ENCODE measurements at regions not wholly inside any gene's neighbourhood (a gene's known extent, or its start where the extent isn't known, plus 50 kb on each side); places are given as distances from the start of the nearest gene placed in this dataset.

- no peak overlapping the region for H3K4me3 Mint-ChIP-seq
- H3K36me3 Mint-ChIP-seq (ENCODE audit: insufficient read depth in 2 of 2) = peaks cover 0 to 2% of the 10 kb centered on the region in 2 donors
- DNase-seq (no peak), ATAC-seq (replicated peaks in 1 of 2) (no peak)
- no peak overlapping the region for H3K27ac Mint-ChIP-seq
- peaks cover 5 to 14% of the 10 kb centered on the region in 2 donors for H3K9me3 Mint-ChIP-seq
- no peaks in the 10 kb centered on the region for H3K27me3 Mint-ChIP-seq (ENCODE audit: low read depth)
- H3K4me1 Mint-ChIP-seq (ENCODE audit: low read depth) = no peaks in the 10 kb centered on the region
These were observed 218.7 kb upstream of the RBFOX1 start for GRCh38 chr16:7113949-7114348.

- DNase-seq (no peak), ATAC-seq (replicated peaks in 1 of 2) (no peak)
- Mint-ChIP-seq H3K4me3 (no peak overlapping the region), H3K9me3 (peaks cover 8 to 12% of the 10 kb centered on the region in 2 donors), H3K36me3 (ENCODE audit: insufficient read depth in 2 of 2) (no peaks in the 10 kb centered on the region), H3K4me1 (ENCODE audit: low read depth) (no peaks in the 10 kb centered on the region), H3K27ac (no peak overlapping the region), H3K27me3 (ENCODE audit: low read depth) (no peaks in the 10 kb centered on the region)
These were observed 219.2 kb upstream of the RBFOX1 start for GRCh38 chr16:7113395-7113794.

GRCh38 chr16:7111265-7111664 is 221.4 kb upstream of the RBFOX1 start:
- Mint-ChIP-seq H3K27me3 (ENCODE audit: low read depth) (no peaks in the 10 kb centered on the region), H3K27ac (no peak overlapping the region), H3K4me1 (ENCODE audit: low read depth) (no peaks in the 10 kb centered on the region), H3K9me3 (peaks cover 6 to 8% of the 10 kb centered on the region in 2 donors), H3K36me3 (ENCODE audit: insufficient read depth in 2 of 2) (no peaks in the 10 kb centered on the region), H3K4me3 (no peak overlapping the region)
- ATAC-seq (replicated peaks in 1 of 2) = no peak
- no peak for DNase-seq

- ATAC-seq (replicated peaks in 1 of 2) (no peak), DNase-seq (no peak)
- peaks cover 4 to 6% of the 10 kb centered on the region in 2 donors for H3K9me3 Mint-ChIP-seq
- H3K27ac Mint-ChIP-seq = no peak overlapping the region
- no peaks in the 10 kb centered on the region for H3K36me3 Mint-ChIP-seq (ENCODE audit: insufficient read depth in 2 of 2)
- H3K4me3 Mint-ChIP-seq = no peak overlapping the region
- no peaks in the 10 kb centered on the region for H3K4me1 Mint-ChIP-seq (ENCODE audit: low read depth)
- H3K27me3 Mint-ChIP-seq (ENCODE audit: low read depth) = no peaks in the 10 kb centered on the region
These were observed 225.2 kb upstream of the RBFOX1 start for GRCh38 chr16:7107436-7107835.

GRCh38 chr16:7103056-7103455 is 229.6 kb upstream of the RBFOX1 start:
- Mint-ChIP-seq H3K4me3 (no peak overlapping the region), H3K27ac (no peak overlapping the region), H3K4me1 (ENCODE audit: low read depth) (no peaks in the 10 kb centered on the region), H3K27me3 (ENCODE audit: low read depth) (no peaks in the 10 kb centered on the region), H3K9me3 (peaks cover 5 to 10% of the 10 kb centered on the region in 2 donors), H3K36me3 (ENCODE audit: insufficient read depth in 2 of 2) (no peaks in the 10 kb centered on the region)
- DNase-seq (no peak), ATAC-seq (replicated peaks in 1 of 2) (no peak)

- Mint-ChIP-seq H3K27ac (no peak overlapping the region), H3K4me3 (no peak overlapping the region), H3K36me3 (ENCODE audit: insufficient read depth in 2 of 2) (no peaks in the 10 kb centered on the region), H3K9me3 (peaks cover 13 to 16% of the 10 kb centered on the region in 2 donors), H3K27me3 (ENCODE audit: low read depth) (no peaks in the 10 kb centered on the region), H3K4me1 (ENCODE audit: low read depth) (no peaks in the 10 kb centered on the region)
- DNase-seq (no peak), ATAC-seq (replicated peaks in 1 of 2) (no peak)
These were observed 231.6 kb upstream of the RBFOX1 start for GRCh38 chr16:7101054-7101453.

- DNase-seq (no peak), ATAC-seq (replicated peaks in 1 of 2) (no peak)
- Mint-ChIP-seq H3K27me3 (ENCODE audit: low read depth) (no peaks in the 10 kb centered on the region), H3K9me3 (peaks cover 15 to 19% of the 10 kb centered on the region in 2 donors), H3K36me3 (ENCODE audit: insufficient read depth in 2 of 2) (no peaks in the 10 kb centered on the region), H3K4me3 (no peak overlapping the region), H3K27ac (no peak overlapping the region), H3K4me1 (ENCODE audit: low read depth) (no peaks in the 10 kb centered on the region)
These were observed 235.1 kb upstream of the RBFOX1 start for GRCh38 chr16:7097518-7097917.

GRCh38 chr16:7093511-7093910 is 239.1 kb upstream of the RBFOX1 start:
- no peaks in the 10 kb centered on the region for H3K4me1 Mint-ChIP-seq (ENCODE audit: low read depth)
- ATAC-seq (replicated peaks in 1 of 2) (no peak), DNase-seq (no peak)
- no peaks in the 10 kb centered on the region for H3K36me3 Mint-ChIP-seq (ENCODE audit: insufficient read depth in 2 of 2)
- H3K9me3 Mint-ChIP-seq = peaks cover 11 to 13% of the 10 kb centered on the region in 2 donors
- no peaks in the 10 kb centered on the region for H3K27me3 Mint-ChIP-seq (ENCODE audit: low read depth)
- no peak overlapping the region for H3K27ac Mint-ChIP-seq
- no peak overlapping the region for H3K4me3 Mint-ChIP-seq

GRCh38 chr16:7090628-7091115 is 242.0 kb upstream of the RBFOX1 start:
- ATAC-seq (replicated peaks in 1 of 2) (no peak), DNase-seq (no peak)
- Mint-ChIP-seq H3K27ac (no peak overlapping the region), H3K4me3 (no peak overlapping the region), H3K4me1 (ENCODE audit: low read depth) (no peaks in the 10 kb centered on the region), H3K27me3 (ENCODE audit: low read depth) (no peaks in the 10 kb centered on the region), H3K36me3 (ENCODE audit: insufficient read depth in 2 of 2) (peaks cover 0 to 2% of the 10 kb centered on the region in 2 donors), H3K9me3 (peaks cover 6% of the 10 kb centered on the region in 2 donors)

GRCh38 chr16:7089751-7090150 is 242.9 kb upstream of the RBFOX1 start:
- Mint-ChIP-seq H3K4me3 (no peak overlapping the region), H3K4me1 (ENCODE audit: low read depth) (no peaks in the 10 kb centered on the region), H3K9me3 (peaks cover 3 to 6% of the 10 kb centered on the region in 2 donors), H3K27me3 (ENCODE audit: low read depth) (no peaks in the 10 kb centered on the region), H3K36me3 (ENCODE audit: insufficient read depth in 2 of 2) (peaks cover 0 to 2% of the 10 kb centered on the region in 2 donors), H3K27ac (no peak overlapping the region)
- ATAC-seq (replicated peaks in 1 of 2) = no peak
- DNase-seq = no peak

GRCh38 chr16:7088711-7089110 is 243.9 kb upstream of the RBFOX1 start:
- Mint-ChIP-seq H3K27me3 (ENCODE audit: low read depth) (no peaks in the 10 kb centered on the region), H3K4me1 (ENCODE audit: low read depth) (no peaks in the 10 kb centered on the region), H3K4me3 (no peak overlapping the region), H3K27ac (no peak overlapping the region), H3K36me3 (ENCODE audit: insufficient read depth in 2 of 2) (peaks cover 0 to 2% of the 10 kb centered on the region in 2 donors), H3K9me3 (peaks cover 3 to 7% of the 10 kb centered on the region in 2 donors)
- ATAC-seq (replicated peaks in 1 of 2) (no peak), DNase-seq (no peak)

- H3K4me1 Mint-ChIP-seq (ENCODE audit: low read depth) = no peaks in the 10 kb centered on the region
- peaks cover 3 to 7% of the 10 kb centered on the region in 2 donors for H3K9me3 Mint-ChIP-seq
- no peak for ATAC-seq (replicated peaks in 1 of 2)
- DNase-seq = no peak
- H3K27me3 Mint-ChIP-seq (ENCODE audit: low read depth) = no peaks in the 10 kb centered on the region
- no peak overlapping the region for H3K27ac Mint-ChIP-seq
- peaks cover 0 to 2% of the 10 kb centered on the region in 2 donors for H3K36me3 Mint-ChIP-seq (ENCODE audit: insufficient read depth in 2 of 2)
- H3K4me3 Mint-ChIP-seq = no peak overlapping the region
These were observed 245.6 kb upstream of the RBFOX1 start for GRCh38 chr16:7086822-7087616.

- no peak for DNase-seq
- no peaks in the 10 kb centered on the region for H3K4me1 Mint-ChIP-seq (ENCODE audit: low read depth)
- H3K27me3 Mint-ChIP-seq (ENCODE audit: low read depth) = no peaks in the 10 kb centered on the region
- peaks cover 1 to 2% of the 10 kb centered on the region in 2 donors for H3K36me3 Mint-ChIP-seq (ENCODE audit: insufficient read depth in 2 of 2)
- no peak overlapping the region for H3K4me3 Mint-ChIP-seq
- ATAC-seq (replicated peaks in 1 of 2) = no peak
- no peak overlapping the region for H3K27ac Mint-ChIP-seq
- H3K9me3 Mint-ChIP-seq = peaks cover 2 to 7% of the 10 kb centered on the region in 2 donors
These were observed 246.9 kb upstream of the RBFOX1 start for GRCh38 chr16:7085776-7086175.

- ATAC-seq (replicated peaks in 1 of 2) = no peak
- Mint-ChIP-seq H3K9me3 (peaks cover 2 to 14% of the 10 kb centered on the region in 2 donors), H3K4me3 (no peak overlapping the region), H3K27ac (no peak overlapping the region), H3K36me3 (ENCODE audit: insufficient read depth in 2 of 2) (peaks cover 1 to 2% of the 10 kb centered on the region in 2 donors), H3K27me3 (ENCODE audit: low read depth) (no peaks in the 10 kb centered on the region), H3K4me1 (ENCODE audit: low read depth) (no peaks in the 10 kb centered on the region)
- DNase-seq = no peak
These were observed 249.5 kb upstream of the RBFOX1 start for GRCh38 chr16:7083096-7083495.
